HG03108 (cell line): ENCODE measurements at regions not wholly inside any gene's neighbourhood (a gene's known extent, or its start where the extent isn't known, plus 50 kb on each side); places are given as distances from the start of the nearest gene placed in this dataset.
"Not testable (repeated sequence)": the region's sequence is repeated elsewhere in the genome, so short reads cannot be mapped to it uniquely, and the experiment has no call there.

ENCODE experiments used
- ATAC-seq: cut with Tn5 transposase; IDR thresholded peaks from one replicate; pipeline ENCODE4 v1.9.1; 2021; ENCODE audit warnings: moderate library complexity; ENCODE audit not compliant: unreplicated experiment

DNA sequence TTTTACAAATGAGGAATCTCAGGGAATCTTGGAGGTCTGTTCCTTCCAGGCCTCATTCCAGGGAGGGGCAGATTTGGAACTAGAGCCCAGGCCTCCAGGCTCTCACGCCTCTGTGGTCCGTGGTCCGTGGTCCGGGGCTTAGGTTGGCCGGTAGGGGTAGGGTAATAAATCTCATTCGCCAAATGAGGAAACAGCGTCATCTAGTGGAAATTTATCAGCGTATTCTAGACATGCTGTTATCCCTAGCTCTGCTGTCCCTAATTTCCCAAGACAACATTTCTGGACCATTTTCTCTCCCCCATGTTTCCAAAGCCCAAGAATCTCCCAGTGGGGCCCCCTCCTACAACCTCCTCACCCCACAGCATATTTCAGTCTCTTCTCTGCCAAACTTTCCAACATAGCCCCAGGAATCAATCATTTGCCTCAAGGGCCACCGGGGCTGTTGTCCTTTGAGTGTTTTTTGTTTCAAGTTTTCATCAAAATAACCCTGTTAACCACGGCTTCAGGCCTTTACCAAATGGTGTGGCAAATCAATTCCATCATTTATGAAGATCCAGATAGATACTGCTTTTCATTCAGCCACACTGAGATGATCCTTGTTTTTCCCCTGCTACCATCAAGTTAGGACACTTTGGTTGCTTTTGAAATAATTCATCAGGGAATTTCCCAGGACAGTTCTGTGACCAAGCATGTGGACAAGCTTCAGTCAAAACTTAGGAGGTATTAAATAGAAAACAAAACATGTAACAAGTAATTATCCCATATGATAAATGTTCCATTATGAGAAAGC, 126.8 kb downstream of the ALDH8A1 start:
- ATAC-seq, result peak; percentile 72

DNA sequence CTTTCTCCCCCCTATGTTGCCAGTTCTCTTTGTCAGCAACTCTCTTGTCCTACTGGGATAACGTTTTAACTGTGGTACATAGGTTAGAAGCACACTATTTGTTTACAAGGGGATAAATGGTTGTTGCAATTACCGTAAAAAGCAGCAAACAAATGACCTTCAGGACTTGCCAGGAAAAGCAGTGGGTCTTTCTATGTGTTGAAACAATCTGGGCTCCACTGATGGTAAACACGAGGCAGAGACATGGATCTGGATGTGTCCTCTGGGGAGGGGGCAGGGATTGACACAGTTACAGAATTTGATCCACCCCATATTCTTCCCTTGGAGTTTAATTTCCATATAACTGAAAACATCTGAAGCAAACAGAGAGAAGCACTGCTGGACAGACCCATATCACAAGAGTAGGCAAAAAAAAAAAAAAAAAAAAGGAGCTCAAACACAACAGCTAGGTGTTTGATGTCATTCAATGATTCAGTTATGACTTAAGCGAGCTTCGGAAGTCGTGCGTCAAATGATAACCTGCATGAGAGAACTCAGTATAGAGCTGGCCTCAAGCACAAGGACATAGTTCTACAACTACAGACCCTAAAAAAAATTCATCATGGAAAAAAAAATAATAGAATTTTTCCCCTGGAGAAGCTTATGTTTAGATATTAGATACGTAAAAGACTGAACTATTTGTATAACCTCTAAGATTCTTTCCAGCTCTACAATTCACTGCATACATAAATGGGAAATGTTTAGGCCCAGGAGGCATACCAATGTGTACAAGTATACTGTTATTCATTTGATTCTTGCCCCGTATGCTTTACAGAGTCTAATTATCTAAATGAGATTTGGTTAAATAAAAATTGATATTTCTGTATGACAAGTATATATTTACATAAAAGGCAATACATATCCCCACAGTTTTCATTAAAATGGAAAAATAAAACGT, 127.7 kb downstream of the ALDH8A1 start:
- no peak for ATAC-seq

DNA sequence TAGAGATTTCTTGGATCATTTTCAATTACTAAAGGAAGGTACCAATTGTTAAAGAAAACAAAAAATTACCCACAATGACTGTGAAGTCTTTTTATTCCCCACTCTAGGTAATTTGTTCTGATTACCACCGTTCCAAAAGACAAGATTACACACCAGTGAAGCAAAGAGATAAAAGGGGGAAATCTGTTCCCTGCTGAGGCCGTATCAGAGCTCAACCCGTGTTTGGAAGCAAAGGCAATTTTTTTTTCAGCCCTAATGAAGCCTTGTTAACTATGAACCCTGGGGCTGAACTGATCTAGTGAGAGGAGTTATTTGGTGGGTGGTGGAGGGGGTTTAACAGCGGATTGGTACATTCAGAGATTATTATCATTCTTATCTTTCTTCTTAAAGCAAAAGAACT, 128.5 kb downstream of the ALDH8A1 start:
- no peak for ATAC-seq

DNA sequence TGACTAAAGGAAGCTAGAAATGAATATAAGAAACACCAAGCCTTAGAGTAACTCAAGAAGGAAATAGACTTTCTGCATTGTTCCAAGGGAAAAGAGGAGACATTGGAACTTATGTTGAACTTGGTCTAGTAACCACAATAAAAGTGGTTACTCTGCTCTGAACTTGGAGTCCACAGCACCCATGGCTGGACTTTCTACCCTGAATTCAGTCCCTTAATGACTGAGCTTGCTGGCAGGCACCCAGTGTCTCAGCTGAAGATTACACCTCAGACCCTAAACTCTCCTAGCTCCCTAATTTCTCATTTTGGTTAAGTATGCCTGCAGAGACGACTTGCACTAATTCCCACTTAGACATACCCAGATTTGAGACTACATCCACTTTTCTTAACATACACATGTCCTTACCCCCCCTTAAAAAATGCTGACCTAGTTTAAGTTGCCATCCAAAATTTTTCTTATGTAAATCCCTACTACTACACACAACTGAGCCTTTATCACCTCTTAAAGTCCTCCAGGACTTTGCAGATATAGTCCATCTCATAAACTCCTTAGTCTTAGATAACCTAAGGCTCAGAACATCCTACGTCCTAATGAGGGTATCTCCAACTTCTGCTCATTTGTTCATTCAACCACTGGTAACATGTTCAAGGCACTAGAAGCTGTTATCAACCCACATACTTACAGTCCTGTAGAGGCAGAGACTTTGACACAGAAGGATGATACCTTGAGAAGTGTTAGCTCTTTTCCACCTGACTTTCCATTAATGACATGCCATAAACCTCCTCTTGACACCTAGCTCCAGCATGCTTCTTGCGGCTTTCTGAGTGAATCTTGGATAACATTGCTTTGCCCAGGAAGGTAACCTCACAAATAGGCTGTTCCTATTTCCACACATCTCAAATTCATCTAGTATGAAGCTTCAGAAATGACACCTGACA, 129.8 kb downstream of the ALDH8A1 start:
- no peak for ATAC-seq

DNA sequence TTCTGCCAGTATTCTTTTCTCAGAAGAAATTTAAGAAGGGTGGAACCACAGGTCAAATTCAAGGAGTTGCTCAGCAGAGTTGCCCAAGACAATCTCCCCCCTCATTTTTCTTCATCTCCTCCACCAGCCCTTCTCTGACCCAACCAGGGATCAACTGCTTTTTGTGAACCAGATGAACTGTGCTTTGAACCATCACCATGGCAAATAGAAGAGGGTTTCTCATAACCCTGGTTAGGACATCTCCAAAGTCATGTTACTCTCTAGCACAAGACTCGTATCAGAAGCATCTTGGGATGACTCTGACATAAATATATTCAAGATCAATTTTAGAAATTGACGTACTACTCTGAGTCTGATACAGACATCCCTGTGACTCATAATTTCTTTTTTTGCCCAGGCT, 130.7 kb downstream of the ALDH8A1 start:
- ATAC-seq, result no peak

DNA sequence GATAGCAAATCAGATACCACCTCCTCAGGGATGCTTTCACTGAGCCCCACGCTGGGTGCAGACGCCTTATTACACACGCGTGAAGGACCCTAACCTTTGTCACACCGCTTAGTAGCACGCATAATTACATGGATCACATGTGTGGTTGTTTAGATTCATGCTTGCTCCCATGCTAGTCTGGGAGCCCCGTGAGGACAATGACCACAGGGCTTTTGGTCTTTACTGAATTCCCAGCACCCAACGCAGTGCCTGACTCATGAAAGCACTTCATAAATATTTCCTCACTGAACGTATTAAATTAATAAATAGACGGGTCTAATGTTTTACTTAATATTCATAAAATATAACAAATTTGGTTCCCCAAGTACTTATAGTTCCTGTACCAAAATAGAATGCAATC, 132.5 kb downstream of the ALDH8A1 start:
- ATAC-seq, result no peak

DNA sequence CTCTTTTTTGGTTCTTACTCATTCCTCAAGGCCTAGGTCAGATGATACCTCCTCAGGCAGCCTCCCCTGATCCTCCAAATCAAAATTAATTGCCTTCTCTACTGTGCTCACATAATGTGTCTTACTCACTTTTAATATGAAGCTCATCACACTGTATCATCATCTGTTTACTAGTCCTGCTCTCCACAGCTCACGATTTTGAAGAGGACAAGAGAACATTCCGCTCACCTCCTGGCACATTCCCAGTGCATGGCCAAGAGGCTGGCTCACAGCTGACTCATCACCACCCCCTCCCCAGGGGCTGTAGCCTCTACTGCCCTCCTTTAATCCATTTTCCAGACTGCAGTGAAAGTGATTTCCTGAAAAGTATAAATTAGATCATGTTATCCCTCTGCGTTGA, 133.1 kb downstream of the ALDH8A1 start:
- ATAC-seq, result no peak

DNA sequence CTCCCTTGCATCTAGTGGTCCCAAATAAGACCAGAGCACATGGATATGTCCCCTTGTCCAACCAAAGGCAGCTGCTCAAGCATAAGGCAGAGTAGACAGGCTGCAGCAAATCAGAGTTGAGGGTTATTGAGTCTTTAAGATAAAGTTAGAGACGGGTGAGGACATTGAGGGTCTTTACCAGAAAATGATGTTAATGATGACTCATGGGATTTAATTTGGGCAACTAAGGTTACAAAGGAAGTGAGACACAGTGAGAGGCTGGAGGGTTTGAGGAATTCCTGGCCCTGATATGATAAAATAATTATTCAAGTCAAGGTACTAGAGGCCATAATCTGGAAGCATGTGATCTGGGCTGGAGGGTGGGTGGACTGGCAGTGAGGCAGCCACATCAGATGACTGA, 133.6 kb downstream of the ALDH8A1 start:
- ATAC-seq, result no peak

DNA sequence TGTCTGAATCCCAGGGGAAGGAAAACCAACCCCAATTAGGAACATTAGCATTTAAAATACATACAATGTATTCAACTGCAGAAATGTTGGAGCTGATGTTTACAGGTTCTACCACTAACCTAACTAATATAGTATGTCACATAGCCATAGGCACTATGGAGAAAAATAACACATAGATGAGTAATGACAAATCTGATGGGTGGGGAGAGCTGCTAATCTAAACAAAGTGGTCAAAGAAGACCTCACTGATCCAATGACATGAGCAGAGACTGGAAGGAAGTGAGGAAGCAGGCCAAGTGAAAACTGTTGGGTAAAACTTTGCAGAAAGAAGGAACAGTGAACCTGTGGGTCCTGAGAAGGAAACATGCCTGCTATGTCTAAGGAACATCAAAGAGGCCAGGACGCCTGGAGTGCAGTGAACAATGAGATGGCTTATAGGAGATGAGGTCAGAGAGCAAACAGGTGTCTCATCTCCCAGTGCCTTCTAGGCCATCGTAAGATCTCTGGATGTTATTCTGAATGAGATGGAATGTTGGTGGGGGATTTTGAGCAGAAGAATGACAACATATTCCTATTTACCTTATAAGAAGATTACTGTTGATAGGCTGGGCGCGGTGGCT, 135.7 kb downstream of the ALDH8A1 start:
- no peak for ATAC-seq

DNA sequence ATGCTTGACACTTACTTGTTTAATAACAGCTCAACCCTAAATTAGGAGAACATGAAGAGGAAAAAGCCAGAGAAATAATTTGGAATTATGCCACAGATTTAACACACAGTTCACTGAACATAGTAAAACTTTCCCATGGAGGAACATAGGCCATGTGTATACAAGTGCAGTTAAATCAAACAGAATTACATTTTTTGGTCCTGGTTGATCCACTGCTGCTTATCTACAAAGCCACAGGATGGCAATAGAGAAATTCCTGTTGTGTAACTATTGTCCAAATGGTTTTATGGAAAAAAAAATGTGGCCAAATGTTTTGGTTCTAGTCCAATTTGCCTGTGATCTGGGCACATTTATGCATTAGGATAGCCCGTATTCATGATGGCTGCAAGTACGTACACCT, 136.8 kb downstream of the ALDH8A1 start:
- no peak for ATAC-seq

DNA sequence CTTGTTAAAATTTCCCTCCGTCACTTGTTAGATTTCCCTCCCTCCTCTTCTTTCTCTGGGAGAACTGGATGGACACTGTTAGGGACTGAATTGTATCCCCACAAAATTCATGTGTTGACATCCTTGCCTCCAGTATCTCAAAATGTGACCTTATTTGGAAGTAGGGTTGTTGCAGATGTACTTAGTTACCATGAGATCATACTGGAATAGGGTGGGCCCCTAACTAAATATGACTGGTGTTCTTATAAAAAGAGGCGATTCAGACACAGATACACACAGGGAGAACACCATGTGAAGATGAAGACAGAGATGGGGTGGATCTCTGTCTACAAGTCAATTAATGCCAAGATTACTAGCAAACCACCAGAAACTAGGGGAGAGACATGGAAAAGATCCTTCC, 139.5 kb downstream of the ALDH8A1 start:
- ATAC-seq, result no peak

DNA sequence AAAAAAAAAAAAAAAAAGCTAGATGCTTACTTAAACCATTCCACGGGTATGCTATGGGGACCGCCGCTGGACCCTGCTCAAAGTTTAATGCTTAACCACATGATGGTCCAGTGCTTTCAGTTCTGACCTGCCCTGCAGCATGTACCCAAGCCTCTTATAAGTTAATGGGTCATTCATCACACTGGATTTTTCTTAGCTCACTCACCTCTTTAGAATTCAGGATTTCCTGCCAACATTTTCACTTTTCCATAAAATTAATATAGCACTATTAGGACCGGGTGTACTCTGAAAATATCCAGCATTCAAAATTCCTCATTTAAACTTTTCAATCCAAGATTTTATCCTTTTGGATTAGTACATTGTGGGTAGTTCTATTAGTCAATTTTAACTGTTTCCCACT, 140.8 kb downstream of the ALDH8A1 start:
- no peak for ATAC-seq

DNA sequence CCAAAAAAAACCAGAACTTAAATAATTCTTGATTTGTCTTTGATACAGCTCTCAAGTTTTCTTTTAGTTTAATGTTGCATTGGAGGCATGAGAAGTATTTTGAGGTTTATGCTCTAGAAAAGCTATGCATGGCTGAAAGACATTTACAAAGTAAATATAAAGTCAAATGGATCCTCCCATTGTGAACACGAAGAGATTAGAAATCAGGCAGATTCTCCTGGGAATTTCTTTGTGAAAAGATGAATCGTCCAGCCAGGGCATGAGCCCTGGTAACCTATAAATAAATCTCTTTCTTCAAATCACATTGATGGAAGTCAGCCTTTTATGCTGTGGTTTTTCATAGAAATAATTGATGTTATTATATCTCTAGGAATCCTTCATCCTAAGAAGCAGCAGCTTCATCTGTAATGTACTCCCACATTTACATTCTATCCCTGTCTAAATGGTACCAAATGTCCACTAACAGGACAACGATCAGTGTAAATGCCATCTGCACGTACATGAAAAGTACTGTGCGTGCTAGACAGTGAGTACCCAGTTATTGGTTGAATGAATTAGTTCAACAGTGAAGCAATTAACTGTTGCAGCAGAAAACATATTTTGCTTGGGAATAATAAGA, 143.6 kb downstream of the ALDH8A1 start:
- no peak for ATAC-seq

DNA sequence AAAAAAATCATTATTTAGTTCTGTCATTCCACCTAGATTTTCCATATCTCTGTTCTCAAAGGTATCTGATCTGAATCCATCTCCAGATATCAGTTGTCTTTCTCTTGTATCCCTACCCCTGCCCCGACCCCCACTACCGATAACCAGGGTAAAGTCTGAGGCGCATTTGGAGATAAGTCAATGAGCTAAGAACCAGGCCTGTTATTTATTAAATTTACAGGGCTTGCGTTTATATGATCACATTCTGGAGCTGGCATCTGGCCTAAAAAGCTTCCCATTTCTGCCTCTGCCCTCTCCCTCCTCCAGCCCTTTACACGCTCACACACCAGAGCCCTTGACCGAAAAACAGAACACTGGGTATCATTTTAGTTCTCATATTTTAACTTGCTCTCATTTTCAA, 144.7 kb downstream of the ALDH8A1 start:
- ATAC-seq, result no peak

DNA sequence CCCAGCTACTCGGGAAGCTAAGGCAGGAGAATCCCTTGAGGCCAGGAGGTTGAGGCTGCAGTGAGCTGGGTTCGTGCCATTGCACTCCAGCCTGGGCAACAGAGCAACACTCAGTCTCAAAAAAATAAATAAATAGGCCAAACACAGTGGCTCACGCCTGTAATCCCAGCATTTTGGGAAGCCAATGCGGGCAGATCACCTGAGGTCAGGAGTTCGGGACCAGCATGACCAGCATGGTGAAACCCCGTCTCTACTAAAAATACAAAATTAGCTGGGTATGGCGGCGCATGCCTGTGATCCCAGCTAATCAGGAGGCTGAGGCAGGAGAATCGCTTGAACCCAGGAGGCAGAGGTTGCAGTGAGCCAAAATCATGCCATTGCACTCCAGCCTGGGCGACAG, 145.6 kb downstream of the ALDH8A1 start:
- ATAC-seq, result not testable (repeated sequence)

DNA sequence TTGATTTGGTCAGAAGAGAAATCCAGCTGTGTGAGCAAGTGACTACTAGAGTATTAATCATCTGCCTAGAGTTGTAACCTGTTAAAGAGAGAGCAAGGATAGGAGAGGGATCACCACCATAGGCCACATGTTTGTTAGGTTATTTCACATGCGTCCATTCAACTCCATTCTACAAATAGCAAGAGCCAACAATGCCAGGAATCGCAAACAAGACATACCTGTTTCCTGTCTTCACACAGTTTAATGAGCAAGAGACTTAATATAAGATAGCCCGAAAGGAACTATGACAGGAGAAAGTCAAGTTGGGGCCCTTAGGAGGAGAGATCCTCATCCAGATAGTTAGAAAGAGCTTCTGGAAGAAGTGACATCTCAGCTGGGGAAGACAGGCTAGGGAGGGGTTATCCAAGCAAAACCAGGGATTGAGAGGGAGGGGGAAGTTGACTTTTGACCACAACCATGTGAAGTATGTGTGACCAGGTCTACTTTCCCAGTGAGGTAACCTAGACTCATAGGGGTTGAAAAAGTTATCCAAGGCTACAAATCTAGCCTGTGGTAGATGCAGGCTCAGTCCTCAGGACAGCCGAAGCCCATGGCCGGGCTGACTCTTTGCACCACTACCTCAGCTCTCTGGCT, 147.4 kb downstream of the ALDH8A1 start:
- no peak for ATAC-seq

DNA sequence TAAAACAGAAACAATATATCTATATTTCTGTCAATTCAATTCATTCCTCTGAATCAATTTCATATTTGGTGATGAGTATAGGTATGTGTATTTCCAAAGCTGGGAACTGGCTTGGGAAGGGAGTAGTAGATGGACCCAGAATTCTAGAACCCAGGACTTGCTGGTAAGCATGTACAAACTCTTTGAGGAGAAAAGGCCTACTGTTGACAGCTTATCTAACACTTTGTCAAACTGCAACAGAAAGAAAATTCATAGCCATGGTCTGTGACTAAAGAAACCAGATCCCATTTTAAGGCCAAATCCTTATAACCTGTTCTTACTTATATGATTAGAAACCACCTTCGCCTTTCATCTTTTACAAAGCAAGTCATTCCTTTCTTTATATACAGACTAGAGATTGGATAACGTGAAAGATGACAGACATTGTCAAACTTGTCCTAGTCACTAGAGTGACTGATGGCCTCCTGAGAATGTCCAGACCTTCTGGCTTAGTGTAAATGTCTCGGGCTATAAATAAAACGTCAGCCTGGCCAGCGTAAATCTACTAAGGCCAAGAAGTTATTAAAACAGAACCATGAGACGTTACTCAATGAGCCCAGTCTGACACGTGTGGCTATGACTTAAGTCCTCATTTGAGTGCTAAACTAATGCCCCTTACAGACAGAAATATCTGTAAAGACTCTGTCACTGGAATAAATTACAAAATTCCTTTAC, 152.3 kb downstream of the ALDH8A1 start:
- ATAC-seq, result no peak

DNA sequence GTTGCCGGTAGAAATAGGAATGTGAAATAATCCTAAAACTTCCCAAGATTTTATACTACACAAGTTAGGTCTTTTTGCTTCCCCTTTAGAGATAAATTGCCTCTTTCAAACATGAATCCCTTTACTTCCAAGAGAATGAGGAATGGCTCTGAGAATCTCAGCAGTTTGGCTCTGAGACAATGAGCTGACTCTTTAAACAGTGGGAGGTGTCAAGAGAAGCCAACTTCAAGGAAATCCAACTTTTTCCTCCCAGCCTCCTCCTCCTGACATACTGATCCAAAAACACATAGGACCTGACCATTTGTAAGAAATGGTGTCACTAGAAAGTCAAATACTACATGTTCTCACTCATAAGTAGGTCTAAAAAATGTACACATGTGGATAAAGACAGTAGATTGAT, 154.2 kb downstream of the ALDH8A1 start:
- ATAC-seq, result no peak

DNA sequence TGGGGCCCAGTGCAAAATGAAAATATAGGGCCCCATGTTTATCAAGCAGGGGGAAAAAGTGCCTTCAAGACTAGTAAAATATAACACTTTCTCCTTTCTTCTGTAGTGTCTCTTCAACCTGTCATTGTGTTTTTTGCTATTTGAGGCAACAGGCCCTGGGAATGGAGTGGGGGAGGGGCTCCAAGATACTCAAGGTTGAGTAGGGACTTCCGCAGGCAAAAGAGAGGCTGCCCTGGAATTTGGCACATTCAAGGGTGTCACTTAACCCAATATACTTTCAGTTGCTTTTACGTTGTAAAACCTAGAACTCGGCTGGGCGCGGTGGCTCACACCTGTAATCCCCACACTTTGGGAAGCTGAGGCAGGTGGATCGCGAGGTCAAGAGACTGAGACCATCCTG, 154.9 kb downstream of the ALDH8A1 start:
- no peak for ATAC-seq
